ENCODE measurements at regions not wholly inside any gene's neighbourhood (a gene's known extent, or its start where the extent isn't known, plus 50 kb on each side); places are given as distances from the start of the nearest gene placed in this dataset.

- TF ChIP-seq CTCF (IDR thresholded peaks at IDR 0.05; ENCODE audit: poor library complexity), result no peak
- TF ChIP-seq EZH2phosphoT487 (IDR thresholded peaks at IDR 0.05; ENCODE audit: low read depth, severe bottlenecking, unreplicated experiment), result no peak
Observed at GRCh38 chr4:31411565-31411964, 691.4 kb downstream of the PCDH7 start.
